ENCODE measurements at regions not wholly inside any gene's neighbourhood (a gene's known extent, or its start where the extent isn't known, plus 50 kb on each side); places are given as distances from the start of the nearest gene placed in this dataset.
"Not testable (repeated sequence)": the region's sequence is repeated elsewhere in the genome, so short reads cannot be mapped to it uniquely, and the experiment has no call there.

GRCh38 chr14:86203843-86204242 lies 673.9 kb downstream of the FLRT2 start:
- no peak for DNase-seq (ENCODE audit: low read depth)

GRCh38 chr14:86196471-86196870 lies 666.5 kb downstream of the FLRT2 start:
- no peak for DNase-seq (ENCODE audit: low read depth)

- no peak for DNase-seq (ENCODE audit: low read depth)
Measured at GRCh38 chr14:86193756-86194155, 663.8 kb downstream of the FLRT2 start.

- no peak for DNase-seq (ENCODE audit: low read depth)
Measured at GRCh38 chr14:86179980-86180379, 650.0 kb downstream of the FLRT2 start.

GRCh38 chr14:86168371-86168770 lies 638.4 kb downstream of the FLRT2 start:
- no peak for DNase-seq (ENCODE audit: low read depth)

GRCh38 chr14:86166541-86166940 lies 636.6 kb downstream of the FLRT2 start:
- no peak for DNase-seq (ENCODE audit: low read depth)

GRCh38 chr14:86153480-86153879 lies 623.5 kb downstream of the FLRT2 start:
- DNase-seq (ENCODE audit: low read depth) = no peak

GRCh38 chr14:86143248-86143647 lies 613.3 kb downstream of the FLRT2 start:
- DNase-seq (ENCODE audit: low read depth) = no peak

GRCh38 chr14:86141966-86142365 lies 612.0 kb downstream of the FLRT2 start:
- no peak for DNase-seq (ENCODE audit: low read depth)

GRCh38 chr14:86129426-86129825 lies 599.5 kb downstream of the FLRT2 start:
- no peak for DNase-seq (ENCODE audit: low read depth)

GRCh38 chr14:86124328-86124727 lies 594.4 kb downstream of the FLRT2 start:
- no peak for DNase-seq (ENCODE audit: low read depth)

- no peak for DNase-seq (ENCODE audit: low read depth)
Measured at GRCh38 chr14:86115972-86116371, 586.0 kb downstream of the FLRT2 start.

GRCh38 chr14:86110871-86111270 lies 580.9 kb downstream of the FLRT2 start:
- not testable (repeated sequence) for DNase-seq (ENCODE audit: low read depth)

GRCh38 chr14:86104691-86105265 lies 574.8 kb downstream of the FLRT2 start:
- DNase-seq (ENCODE audit: low read depth) = no peak

GRCh38 chr14:86094512-86094911 lies 564.6 kb downstream of the FLRT2 start:
- DNase-seq (ENCODE audit: low read depth) = no peak

- no peak for DNase-seq (ENCODE audit: low read depth)
Measured at GRCh38 chr14:86091811-86092210, 561.9 kb downstream of the FLRT2 start.

- no peak for DNase-seq (ENCODE audit: low read depth)
Measured at GRCh38 chr14:86088156-86088555, 558.2 kb downstream of the FLRT2 start.

- DNase-seq (ENCODE audit: low read depth) = no peak
Measured at GRCh38 chr14:86087377-86087776, 557.4 kb downstream of the FLRT2 start.

- DNase-seq (ENCODE audit: low read depth) = no peak
Measured at GRCh38 chr14:86086962-86087361, 557.0 kb downstream of the FLRT2 start.

GRCh38 chr14:86084097-86084496 lies 554.2 kb downstream of the FLRT2 start:
- DNase-seq (ENCODE audit: low read depth) = no peak

- DNase-seq (ENCODE audit: low read depth) = no peak
Measured at GRCh38 chr14:86083616-86084015, 553.7 kb downstream of the FLRT2 start.

- no peak for DNase-seq (ENCODE audit: low read depth)
Measured at GRCh38 chr14:86072116-86072894, 542.4 kb downstream of the FLRT2 start.

GRCh38 chr14:86066651-86067050 lies 536.7 kb downstream of the FLRT2 start:
- no peak for DNase-seq (ENCODE audit: low read depth)

GRCh38 chr14:86065407-86065806 lies 535.5 kb downstream of the FLRT2 start:
- DNase-seq (ENCODE audit: low read depth) = no peak

Measured in T-helper 22 cell (primary cell).